IPS DF 6.9 (cell line): ENCODE measurements at regions not wholly inside any gene's neighbourhood (a gene's known extent, or its start where the extent isn't known, plus 50 kb on each side); places are given as distances from the start of the nearest gene placed in this dataset.

Source experiments
- DNase-seq: peaks from one replicate; pipeline ENCODE4 v3.0.0-alpha.2; 2013; ENCODE audit warnings: low read depth, low spot score
- H3K27ac ChIP-seq: one replicate; pipeline ENCODE4 v1.5.1; 2013; ENCODE audit warnings: low read length, control low read depth
- H3K27me3 ChIP-seq: 2 replicates; pipeline ENCODE4 v1.6.1; 2013; ENCODE audit warnings: mild to moderate bottlenecking, low read length; ENCODE audit not compliant: control insufficient read depth, insufficient read depth
- H3K36me3 ChIP-seq: 2 replicates; pipeline ENCODE4 v1.6.1; 2013; ENCODE audit warnings: low read length; ENCODE audit not compliant: control insufficient read depth, insufficient read depth
- H3K4me1 ChIP-seq: 2 replicates; pipeline ENCODE4 v1.6.1; 2013; ENCODE audit warnings: low read length; ENCODE audit not compliant: control insufficient read depth, insufficient read depth
- H3K4me3 ChIP-seq: 2 replicates; pipeline ENCODE4 v1.5.1; 2013; ENCODE audit warnings: mild to moderate bottlenecking, low read length
- H3K9me3 ChIP-seq: 2 replicates; pipeline ENCODE4 v1.6.1; 2013; ENCODE audit warnings: low read length, inconsistent platforms; ENCODE audit not compliant: control insufficient read depth, insufficient read depth
- WGBS: extraction: QIAGEN DNeasy Blood & Tissue Kit; methylation state at CpG from one replicate; pipeline ENCODE4 v1.1.7; 2013; ENCODE audit warnings: mixed read lengths, missing lambda C conversion rate; ENCODE audit not compliant: insufficient read length, insufficient coverage; 5-methylcytosine and 5-hydroxymethylcytosine counted together

GRCh38 chr4:138838251-138838650, 177.3 kb upstream of the NOCT start:
- no peaks in the 10 kb centered on the region for H3K36me3 ChIP-seq
- H3K27me3 ChIP-seq, result no peaks in the 10 kb centered on the region
- H3K27ac ChIP-seq, result no peak overlapping the region
- WGBS, result no CpG with 5 or more reads among the region's 4 CpGs
- DNase-seq, result no peak
- H3K9me3 ChIP-seq, result no peaks in the 10 kb centered on the region
- H3K4me1 ChIP-seq, result no peaks in the 10 kb centered on the region
- no peak overlapping the region for H3K4me3 ChIP-seq

- Histone ChIP-seq H3K27ac (no peak overlapping the region), H3K9me3 (no peaks in the 10 kb centered on the region), H3K4me3 (no peak overlapping the region), H3K4me1 (no peaks in the 10 kb centered on the region), H3K27me3 (no peaks in the 10 kb centered on the region), H3K36me3 (no peaks in the 10 kb centered on the region)
- no CpG with 5 or more reads among the region's 9 CpGs for WGBS
- no peak for DNase-seq
These were observed 179.6 kb upstream of the NOCT start for GRCh38 chr4:138835832-138836533.

GRCh38 chr4:138833974-138834373, 181.6 kb upstream of the NOCT start:
- no peak for DNase-seq
- Histone ChIP-seq H3K4me3 (no peak overlapping the region), H3K9me3 (no peaks in the 10 kb centered on the region), H3K27ac (no peak overlapping the region), H3K4me1 (no peaks in the 10 kb centered on the region), H3K36me3 (no peaks in the 10 kb centered on the region), H3K27me3 (no peaks in the 10 kb centered on the region)
- no CpG with 5 or more reads among the region's 3 CpGs for WGBS

- H3K27me3 ChIP-seq, result no peaks in the 10 kb centered on the region
These were observed 183.0 kb upstream of the NOCT start for GRCh38 chr4:138832563-138832962.

GRCh38 chr4:138831948-138832347, 183.6 kb upstream of the NOCT start:
- no peak for DNase-seq

More at GRCh38 chr4:138832563-138832962, 183.0 kb upstream of the NOCT start:
- no peak overlapping the region for H3K27ac ChIP-seq
- DNase-seq, result no peak
- no peak overlapping the region for H3K4me3 ChIP-seq
- no CpG with 5 or more reads among the region's 1 CpG for WGBS
- H3K36me3 ChIP-seq, result no peaks in the 10 kb centered on the region
- no peaks in the 10 kb centered on the region for H3K4me1 ChIP-seq
- H3K9me3 ChIP-seq, result no peaks in the 10 kb centered on the region

GRCh38 chr4:138828926-138829325, 186.7 kb upstream of the NOCT start:
- Histone ChIP-seq H3K27ac (no peak overlapping the region), H3K4me1 (no peaks in the 10 kb centered on the region), H3K4me3 (no peak overlapping the region), H3K9me3 (no peaks in the 10 kb centered on the region), H3K36me3 (no peaks in the 10 kb centered on the region), H3K27me3 (no peaks in the 10 kb centered on the region)
- no CpG with 5 or more reads among the region's 1 CpG for WGBS
- DNase-seq, result no peak

More at GRCh38 chr4:138831948-138832347, 183.6 kb upstream of the NOCT start:
- no peak overlapping the region for H3K27ac ChIP-seq
- no CpG with 5 or more reads among the region's 2 CpGs for WGBS
- no peaks in the 10 kb centered on the region for H3K27me3 ChIP-seq
- H3K36me3 ChIP-seq, result no peaks in the 10 kb centered on the region
- H3K9me3 ChIP-seq, result no peaks in the 10 kb centered on the region
- H3K4me3 ChIP-seq, result no peak overlapping the region
- H3K4me1 ChIP-seq, result no peaks in the 10 kb centered on the region

- DNase-seq, result no peak
- H3K27ac ChIP-seq, result no peak overlapping the region
- no peak overlapping the region for H3K4me3 ChIP-seq
- H3K4me1 ChIP-seq, result no peaks in the 10 kb centered on the region
- no peaks in the 10 kb centered on the region for H3K36me3 ChIP-seq
- WGBS, result no CpG with 5 or more reads among the region's 2 CpGs
- no peaks in the 10 kb centered on the region for H3K27me3 ChIP-seq
- H3K9me3 ChIP-seq, result no peaks in the 10 kb centered on the region
These were observed 188.8 kb upstream of the NOCT start for GRCh38 chr4:138826754-138827153.

- Histone ChIP-seq H3K27ac (no peak overlapping the region), H3K4me3 (no peak overlapping the region), H3K9me3 (no peaks in the 10 kb centered on the region), H3K4me1 (no peaks in the 10 kb centered on the region), H3K27me3 (no peaks in the 10 kb centered on the region), H3K36me3 (no peaks in the 10 kb centered on the region)
- no peak for DNase-seq
These were observed 189.3 kb upstream of the NOCT start for GRCh38 chr4:138826322-138826721.

- H3K9me3 ChIP-seq, result no peaks in the 10 kb centered on the region
- H3K27me3 ChIP-seq, result no peaks in the 10 kb centered on the region
- DNase-seq, result no peak
- H3K4me1 ChIP-seq, result no peaks in the 10 kb centered on the region
- no peaks in the 10 kb centered on the region for H3K36me3 ChIP-seq
- WGBS, result no CpG with 5 or more reads among the region's 3 CpGs
- no peak overlapping the region for H3K27ac ChIP-seq
- no peak overlapping the region for H3K4me3 ChIP-seq
These were observed 194.2 kb upstream of the NOCT start for GRCh38 chr4:138821331-138821730.

GRCh38 chr4:138816875-138817274, 198.7 kb upstream of the NOCT start:
- Histone ChIP-seq H3K27me3 (no peaks in the 10 kb centered on the region), H3K9me3 (no peaks in the 10 kb centered on the region), H3K27ac (no peak overlapping the region), H3K4me3 (no peak overlapping the region), H3K4me1 (no peaks in the 10 kb centered on the region), H3K36me3 (no peaks in the 10 kb centered on the region)
- WGBS, result no CpG with 5 or more reads among the region's 3 CpGs
- DNase-seq, result no peak

GRCh38 chr4:138815811-138816210, 199.8 kb upstream of the NOCT start:
- no peaks in the 10 kb centered on the region for H3K4me1 ChIP-seq
- WGBS, result no CpG with 5 or more reads among the region's 2 CpGs

More at GRCh38 chr4:138815811-138816210, 199.8 kb upstream of the NOCT start:
- H3K36me3 ChIP-seq, result no peaks in the 10 kb centered on the region
- no peak for DNase-seq
- H3K27ac ChIP-seq, result no peak overlapping the region
- H3K27me3 ChIP-seq, result no peaks in the 10 kb centered on the region
- no peak overlapping the region for H3K4me3 ChIP-seq
- H3K9me3 ChIP-seq, result no peaks in the 10 kb centered on the region
